ENCODE measurements at regions not wholly inside any gene's neighbourhood (a gene's known extent, or its start where the extent isn't known, plus 50 kb on each side); places are given as distances from the start of the nearest gene placed in this dataset.

- no peak for TF ChIP-seq CTCF (IDR thresholded peaks at IDR 0.05)
- no peak for TF ChIP-seq POLR2A (IDR thresholded peaks at IDR 0.05)
These were observed 102.3 kb upstream of the TRPC7 start for GRCh38 chr5:136467632-136468031.

Data from lower leg skin (tissue), 3 donors.